GM19455 (cell line): ENCODE measurements at regions not wholly inside any gene's neighbourhood (a gene's known extent, or its start where the extent isn't known, plus 50 kb on each side); places are given as distances from the start of the nearest gene placed in this dataset.

ENCODE experiments used
- ATAC-seq: cut with Tn5 transposase; IDR thresholded peaks from one replicate; pipeline ENCODE4 v1.9.1; 2021; ENCODE audit not compliant: unreplicated experiment

DNA sequence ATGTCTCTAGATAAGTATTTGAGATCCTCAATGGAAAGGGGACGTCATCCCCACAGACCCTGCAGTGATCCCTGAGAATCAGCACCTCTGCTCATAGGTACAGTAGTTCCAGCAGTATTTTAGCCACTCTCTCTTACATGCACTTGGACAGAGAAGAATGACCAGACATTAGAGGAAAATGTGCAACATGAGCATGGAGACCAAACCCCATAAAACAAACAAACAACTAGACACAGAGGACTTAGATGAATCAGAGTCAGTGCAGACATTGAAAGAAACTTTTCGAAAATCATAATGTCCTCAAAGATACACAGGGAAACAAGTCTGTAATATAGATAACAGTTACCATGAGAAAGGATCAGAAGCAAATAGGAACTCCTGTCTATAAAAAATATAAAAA, 108.2 kb downstream of the LYPLAL1 start:
- ATAC-seq, result no peak

DNA sequence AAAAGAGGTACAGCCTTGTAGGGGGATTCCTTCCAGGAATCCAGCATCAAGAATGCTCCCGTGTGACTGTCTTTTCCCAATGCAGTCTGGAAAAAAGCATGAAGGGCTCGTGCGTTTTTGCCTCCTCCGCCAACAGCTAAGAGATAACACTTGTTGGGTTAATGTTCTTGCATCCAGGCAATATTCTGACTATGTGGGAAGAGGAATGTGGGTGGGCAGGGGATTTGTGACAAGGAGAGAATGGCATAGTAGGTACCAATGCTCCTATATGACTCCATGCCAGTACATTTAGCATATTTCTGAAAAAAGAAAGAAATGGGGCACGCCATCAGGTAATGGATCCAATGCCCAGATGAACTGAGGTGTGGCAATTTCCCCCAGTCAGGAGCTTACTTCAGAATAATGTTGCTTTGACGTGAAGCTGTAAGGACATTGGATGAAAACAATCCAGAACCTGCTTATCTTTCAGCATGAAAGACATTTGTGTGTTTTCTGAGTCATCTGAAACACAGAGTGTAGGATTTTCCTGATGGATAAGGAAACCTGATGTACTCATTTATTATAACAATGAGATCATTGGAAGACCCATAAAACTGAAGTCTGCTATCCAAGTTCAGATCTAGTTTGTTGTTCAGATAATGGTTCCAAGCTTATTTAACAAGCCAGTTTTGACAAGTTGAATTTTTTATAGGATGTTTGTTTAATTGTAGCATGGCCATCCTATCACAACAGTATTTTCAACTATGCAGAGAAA, 105.5 kb downstream of the LYPLAL1 start:
- ATAC-seq, result no peak

- no peak for ATAC-seq
Measured at GRCh38 chr1:219278288-219278687, 104.6 kb downstream of the LYPLAL1 start.

- no peak for ATAC-seq
Measured at GRCh38 chr1:219277304-219278105, 103.8 kb downstream of the LYPLAL1 start.

- ATAC-seq, result no peak
Measured at GRCh38 chr1:219276049-219276738, 102.5 kb downstream of the LYPLAL1 start.

DNA sequence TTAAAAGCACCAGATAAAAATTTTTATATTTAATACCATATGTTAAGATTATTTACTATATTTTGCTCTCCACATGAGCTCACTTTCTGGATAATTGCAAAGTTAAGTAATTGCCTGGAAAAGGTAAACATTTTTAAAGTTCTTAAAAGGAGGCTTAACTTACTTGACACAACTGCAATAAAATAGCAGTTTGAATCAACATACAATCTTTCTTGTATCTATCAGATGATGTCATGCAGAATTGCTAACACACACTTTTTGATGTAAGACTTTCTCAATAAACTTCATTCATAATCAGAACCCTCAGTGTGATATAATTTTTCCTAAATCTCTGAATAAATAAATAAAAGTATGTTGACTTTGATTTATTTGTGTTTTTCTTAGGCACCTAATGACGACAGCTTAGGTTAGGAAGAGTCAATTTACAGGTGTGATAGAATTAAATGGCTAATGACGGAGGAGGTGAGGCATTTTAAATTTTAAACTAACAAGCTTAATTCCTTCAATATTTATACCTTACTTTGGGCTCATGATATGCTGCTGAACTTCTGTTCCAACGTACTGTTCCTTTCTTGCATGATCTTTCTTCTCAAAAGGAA, 99.5 kb downstream of the LYPLAL1 start:
- ATAC-seq, result no peak

GRCh38 chr1:219271818-219272535, 98.3 kb downstream of the LYPLAL1 start:
- ATAC-seq, result no peak

GRCh38 chr1:219269171-219269570, 95.5 kb downstream of the LYPLAL1 start:
- no peak for ATAC-seq

DNA sequence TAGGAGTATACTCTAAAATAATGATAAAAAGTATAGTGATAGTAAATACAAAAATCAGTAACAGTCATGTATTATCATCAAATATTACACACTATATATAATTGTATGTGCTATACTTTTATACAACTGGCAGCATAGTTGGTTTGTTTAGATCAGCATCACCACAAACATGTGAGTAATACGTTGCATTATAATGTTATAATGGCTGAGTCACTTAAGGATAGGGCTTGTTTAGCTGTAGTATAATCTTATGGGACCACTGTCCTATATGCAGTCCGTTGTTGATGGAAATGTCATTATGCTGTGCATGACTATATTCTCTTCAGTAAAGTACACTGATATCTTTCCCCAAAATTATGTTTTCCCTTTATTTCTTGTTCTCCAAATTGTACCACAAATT, 92.8 kb downstream of the LYPLAL1 start:
- no peak for ATAC-seq

DNA sequence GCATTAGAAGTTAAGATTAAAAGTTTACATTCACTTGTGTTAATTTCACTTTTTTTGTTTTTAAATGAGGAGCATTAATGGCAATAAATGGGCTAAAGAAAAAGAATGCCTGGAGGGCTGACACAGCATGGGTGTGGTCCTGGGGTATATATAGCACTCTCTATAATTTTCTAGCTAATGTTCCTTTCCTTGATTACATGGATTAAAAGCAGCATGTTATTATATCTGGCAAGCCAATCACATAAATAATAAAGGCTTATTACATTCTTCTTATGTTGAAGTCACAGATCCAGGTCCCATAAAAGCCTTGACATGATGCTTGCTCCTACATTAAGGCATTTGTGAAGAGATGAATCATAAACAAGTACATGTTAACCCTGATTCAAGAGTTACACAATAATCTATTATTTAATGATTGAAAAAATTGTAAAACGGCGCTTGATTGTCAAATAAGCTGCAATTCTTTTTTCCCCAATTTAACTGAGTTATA, 91.4 kb downstream of the LYPLAL1 start:
- no peak for ATAC-seq

DNA sequence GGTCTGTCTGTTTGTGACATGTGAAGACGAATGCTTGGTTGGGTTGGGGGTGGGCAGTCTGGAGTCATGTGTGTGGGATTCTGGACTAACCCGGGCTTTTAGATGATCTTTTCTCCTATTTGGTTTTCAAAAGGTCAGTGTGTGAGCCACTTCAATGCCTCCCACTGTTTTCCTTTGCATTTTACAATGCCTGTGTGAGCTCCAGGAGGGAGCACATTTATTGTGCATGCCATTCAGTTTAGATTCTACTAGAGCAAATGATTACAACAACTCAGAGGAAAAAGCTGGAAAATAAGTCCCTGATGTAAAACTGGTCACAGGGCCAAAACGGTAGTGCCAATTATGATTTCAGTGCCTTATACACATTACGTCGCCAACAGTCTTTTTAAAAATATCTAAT, 90.9 kb downstream of the LYPLAL1 start:
- no peak for ATAC-seq
